Upper lobe of right lung (tissue), 1 donor: ENCODE measurements at regions not wholly inside any gene's neighbourhood (a gene's known extent, or its start where the extent isn't known, plus 50 kb on each side); places are given as distances from the start of the nearest gene placed in this dataset.

Experiments
- ATAC-seq: fragments of 200-7000 bp; cut with Tn5 transposase; one replicate; pipeline ENCODE4 v1.9.1; 2020; ENCODE audit warnings: mild to moderate bottlenecking, moderate library complexity
- DNase-seq: peaks from one replicate; pipeline ENCODE4 v3.0.0-alpha.2; 2020
- H3K27ac ChIP-seq: fragments of 200-600 bp; one replicate; pipeline ENCODE4 v1.8.0; 2022
- H3K27me3 ChIP-seq: fragments of 200-600 bp; one replicate; pipeline ENCODE4 v1.8.0; 2022; ENCODE audit warnings: mild to moderate bottlenecking
- H3K36me3 ChIP-seq: fragments of 200-600 bp; one replicate; pipeline ENCODE4 v1.8.0; 2022
- H3K4me1 ChIP-seq: fragments of 200-600 bp; one replicate; pipeline ENCODE4 v1.8.0; 2022
- H3K4me3 ChIP-seq: fragments of 200-600 bp; one replicate; pipeline ENCODE4 v1.8.0; 2022; ENCODE audit warnings: mild to moderate bottlenecking
- H3K9me3 ChIP-seq: fragments of 200-600 bp; one replicate; pipeline ENCODE4 v1.8.0; 2022
- CTCF ChIP-seq: fragments of 200-600 bp; IDR thresholded peaks from one replicate; pipeline ENCODE4 v1.8.0; 2022; ENCODE audit warnings: antibody characterized with exemption
- intact Hi-C: fragments of 100-400 bp; cut with DNase I; formaldehyde crosslinking; loops from one replicate; pipeline ENCODE4 v1.11.0; 2022
- donor health status: DM: no; HTN: yes; CAD: no; lungs with severe emphysema.

GRCh38 chr2:235131334-235132305 lies 179.8 kb downstream of the SH3BP4 start:
- H3K4me3 ChIP-seq: no peak overlapping the region
- H3K27ac ChIP-seq: no peak overlapping the region
- no peak for DNase-seq
- H3K9me3 ChIP-seq: no peaks in the 10 kb centered on the region
- no peak for ATAC-seq
- no peaks in the 10 kb centered on the region for H3K27me3 ChIP-seq
- intact Hi-C loops: no loop called here
- H3K36me3 ChIP-seq: no peaks in the 10 kb centered on the region
- TF ChIP-seq CTCF: no peak
- H3K4me1 ChIP-seq: no peaks in the 10 kb centered on the region

- Histone ChIP-seq H3K4me1 (no peaks in the 10 kb centered on the region), H3K36me3 (no peaks in the 10 kb centered on the region), H3K27ac (no peak overlapping the region), H3K4me3 (no peak overlapping the region), H3K9me3 (no peaks in the 10 kb centered on the region), H3K27me3 (no peaks in the 10 kb centered on the region)
- ATAC-seq: no peak
- intact Hi-C loops: no loop called here
- DNase-seq: no peak
- TF ChIP-seq CTCF: no peak
Observed at GRCh38 chr2:235132651-235133050, 180.8 kb downstream of the SH3BP4 start.

- Histone ChIP-seq H3K4me3 (no peak overlapping the region), H3K27ac (no peak overlapping the region), H3K36me3 (no peaks in the 10 kb centered on the region), H3K4me1 (no peaks in the 10 kb centered on the region), H3K27me3 (no peaks in the 10 kb centered on the region), H3K9me3 (no peaks in the 10 kb centered on the region)
- no peak for TF ChIP-seq CTCF
- ATAC-seq: no peak
- no peak for DNase-seq
- intact Hi-C loops: no loop called here
Observed at GRCh38 chr2:235133837-235134236, 182.0 kb downstream of the SH3BP4 start.

DNA sequence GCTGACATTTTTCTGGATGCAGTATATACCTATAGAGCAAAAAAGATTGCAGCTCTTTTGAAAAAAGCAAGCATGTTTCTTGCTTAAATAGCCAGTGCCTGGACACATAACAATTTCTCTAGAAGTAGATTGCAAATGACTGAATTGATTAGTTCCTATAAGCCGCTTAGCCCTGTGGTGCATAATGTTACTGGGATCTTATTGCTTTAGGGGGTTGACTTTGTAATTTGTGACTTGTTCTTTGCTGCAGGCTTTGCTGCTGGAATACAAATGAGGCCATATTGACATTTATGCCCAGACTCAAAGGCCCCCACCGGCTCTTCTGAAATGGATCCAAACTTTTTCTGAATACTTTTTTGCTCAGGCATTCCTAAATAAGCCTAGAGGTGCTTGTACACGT lies 182.6 kb downstream of the SH3BP4 start:
- Histone ChIP-seq H3K4me3 (no peak overlapping the region), H3K27me3 (no peaks in the 10 kb centered on the region), H3K36me3 (no peaks in the 10 kb centered on the region), H3K4me1 (no peaks in the 10 kb centered on the region), H3K9me3 (no peaks in the 10 kb centered on the region), H3K27ac (no peak overlapping the region)
- ATAC-seq (no peak), DNase-seq (no peak)
- intact Hi-C loops: no loop called here
- no peak for TF ChIP-seq CTCF

GRCh38 chr2:235135195-235135965 lies 183.6 kb downstream of the SH3BP4 start:
- no peak overlapping the region for H3K4me3 ChIP-seq
- no peak overlapping the region for H3K27ac ChIP-seq
- no peaks in the 10 kb centered on the region for H3K27me3 ChIP-seq
- H3K9me3 ChIP-seq: no peaks in the 10 kb centered on the region
- no peaks in the 10 kb centered on the region for H3K4me1 ChIP-seq
- intact Hi-C loops: loop anchor here (5.0 kb wide), 1 partner anchor 457 kb away; no protein-coding TSS in a partner anchor
- no peaks in the 10 kb centered on the region for H3K36me3 ChIP-seq
- TF ChIP-seq CTCF: no peak
- DNase-seq: no peak
- ATAC-seq: no peak
